ENCODE measurements at regions not wholly inside any gene's neighbourhood (a gene's known extent, or its start where the extent isn't known, plus 50 kb on each side); places are given as distances from the start of the nearest gene placed in this dataset.

- Mint-ChIP-seq H3K9me3 (peaks cover 0 to 62% (median 23%) of the 10 kb centered on the region in 11 donors), H3K36me3 (peaks cover 0 to 13% (median 6%) of the 10 kb centered on the region in 5 donors), H3K4me1 (no peaks in the 10 kb centered on the region), H3K4me3 (no peak overlapping the region), H3K27ac (no peak overlapping the region), H3K27me3 (peaks cover 9 to 49% (median 23%) of the 10 kb centered on the region in 5 donors)
- ATAC-seq = no peak
- Histone ChIP-seq H3K27ac (ENCODE audit: low read depth, low read length) (no peak overlapping the region), H3K4me1 (ENCODE audit: control insufficient read depth in 2 of 2, insufficient read depth in 2 of 2, low read length in 2 of 2) (no peaks in the 10 kb centered on the region), H3K36me3 (ENCODE audit: control insufficient read depth in 2 of 3, insufficient read depth in 3 of 3, low read length in 3 of 3) (no peaks in the 10 kb centered on the region), H3K27me3 (ENCODE audit: control insufficient read depth in 2 of 2, insufficient read depth in 2 of 2, low read length in 2 of 2) (no peaks in the 10 kb centered on the region), H3K9me3 (ENCODE audit: control insufficient read depth in 2 of 3, low read length in 3 of 3) (peaks cover 0 to 5% (median 0%) of the 10 kb centered on the region in 3 experiments), H3K4me3 (ENCODE audit: low read length) (no peak overlapping the region)
- POLR2A ChIA-PET = no interaction called here
- intact Hi-C loops (cut with micrococcal nuclease) = no loop called here
- CTCF ChIA-PET = no interaction called here
- DNase-seq = no peak
Observed at GRCh38 chr15:31740203-31740602, 290.1 kb upstream of the CHRNA7 start.

GRCh38 chr15:31745841-31746240 is 284.5 kb upstream of the CHRNA7 start:
- H3K4me3 ChIP-seq (ENCODE audit: low read length) = no peak overlapping the region
- Mint-ChIP-seq H3K9me3 (peaks cover 4 to 39% (median 22%) of the 10 kb centered on the region in 11 donors), H3K4me1 (no peaks in the 10 kb centered on the region), H3K4me3 (no peak overlapping the region), H3K36me3 (peaks cover 0 to 13% (median 4%) of the 10 kb centered on the region in 5 donors), H3K27me3 (peaks cover 7 to 49% (median 22%) of the 10 kb centered on the region in 5 donors), H3K27ac (no peak overlapping the region)
- H3K27me3 ChIP-seq (ENCODE audit: control insufficient read depth in 2 of 2, insufficient read depth in 2 of 2, low read length in 2 of 2) = peaks cover 0 to 3% of the 10 kb centered on the region in 2 donors
- CTCF ChIA-PET = interaction anchor here (0.7 kb wide), 1 partner anchor 12 kb away, joined by 3 read pairs; no protein-coding TSS in a partner anchor
- POLR2A ChIA-PET = no interaction called here
- ATAC-seq (no peak), DNase-seq (no peak)
- intact Hi-C loops (cut with micrococcal nuclease) = no loop called here
- H3K9me3 ChIP-seq (ENCODE audit: control insufficient read depth in 2 of 3, low read length in 3 of 3) = peaks cover 0 to 5% (median 0%) of the 10 kb centered on the region in 3 experiments
- no peaks in the 10 kb centered on the region for H3K4me1 ChIP-seq (ENCODE audit: control insufficient read depth in 2 of 2, insufficient read depth in 2 of 2, low read length in 2 of 2)
- no peak overlapping the region for H3K27ac ChIP-seq (ENCODE audit: low read depth, low read length)
- H3K36me3 ChIP-seq (ENCODE audit: control insufficient read depth in 2 of 3, insufficient read depth in 3 of 3, low read length in 3 of 3) = no peaks in the 10 kb centered on the region

GRCh38 chr15:31752065-31752762 is 278.1 kb upstream of the CHRNA7 start:
- Histone ChIP-seq H3K36me3 (ENCODE audit: control insufficient read depth in 2 of 3, insufficient read depth in 3 of 3, low read length in 3 of 3) (no peaks in the 10 kb centered on the region), H3K4me1 (ENCODE audit: control insufficient read depth in 2 of 2, insufficient read depth in 2 of 2, low read length in 2 of 2) (no peaks in the 10 kb centered on the region), H3K4me3 (ENCODE audit: low read length) (no peak overlapping the region), H3K9me3 (ENCODE audit: control insufficient read depth in 2 of 3, low read length in 3 of 3) (no peaks in the 10 kb centered on the region), H3K27ac (ENCODE audit: low read depth, low read length) (no peak overlapping the region), H3K27me3 (ENCODE audit: control insufficient read depth in 2 of 2, insufficient read depth in 2 of 2, low read length in 2 of 2) (peaks cover 0 to 3% of the 10 kb centered on the region in 2 donors)
- Mint-ChIP-seq H3K9me3 (peaks cover 0 to 16% (median 6%) of the 10 kb centered on the region in 11 donors), H3K27ac (no peak overlapping the region), H3K27me3 (peaks cover 10 to 53% (median 15%) of the 10 kb centered on the region in 5 donors), H3K4me1 (no peaks in the 10 kb centered on the region), H3K36me3 (peaks cover 0 to 3% (median 0%) of the 10 kb centered on the region in 5 donors), H3K4me3 (no peak overlapping the region)
- DNase-seq = no peak
- intact Hi-C loops (cut with micrococcal nuclease) = no loop called here
- ChIA-PET CTCF (no interaction called here), POLR2A (no interaction called here)
- ATAC-seq = no peak

GRCh38 chr15:31752905-31753304 is 277.4 kb upstream of the CHRNA7 start:
- Mint-ChIP-seq H3K9me3 (peaks cover 0 to 16% (median 6%) of the 10 kb centered on the region in 11 donors), H3K27ac (no peak overlapping the region), H3K27me3 (peaks cover 10 to 47% (median 15%) of the 10 kb centered on the region in 5 donors), H3K36me3 (peaks cover 0 to 3% (median 0%) of the 10 kb centered on the region in 5 donors), H3K4me1 (no peaks in the 10 kb centered on the region), H3K4me3 (no peak overlapping the region)
- no peak for ATAC-seq
- Histone ChIP-seq H3K4me1 (ENCODE audit: control insufficient read depth in 2 of 2, insufficient read depth in 2 of 2, low read length in 2 of 2) (no peaks in the 10 kb centered on the region), H3K4me3 (ENCODE audit: low read length) (no peak overlapping the region), H3K27me3 (ENCODE audit: control insufficient read depth in 2 of 2, insufficient read depth in 2 of 2, low read length in 2 of 2) (no peaks in the 10 kb centered on the region), H3K36me3 (ENCODE audit: control insufficient read depth in 2 of 3, insufficient read depth in 3 of 3, low read length in 3 of 3) (no peaks in the 10 kb centered on the region), H3K9me3 (ENCODE audit: control insufficient read depth in 2 of 3, low read length in 3 of 3) (no peaks in the 10 kb centered on the region), H3K27ac (ENCODE audit: low read depth, low read length) (no peak overlapping the region)
- intact Hi-C loops (cut with micrococcal nuclease) = no loop called here
- ChIA-PET CTCF (no interaction called here), POLR2A (no interaction called here)
- no peak for DNase-seq

GRCh38 chr15:31758126-31758525 is 272.2 kb upstream of the CHRNA7 start:
- H3K9me3 ChIP-seq (ENCODE audit: control insufficient read depth in 2 of 3, low read length in 3 of 3) = no peaks in the 10 kb centered on the region
- H3K27me3 ChIP-seq (ENCODE audit: control insufficient read depth in 2 of 2, insufficient read depth in 2 of 2, low read length in 2 of 2) = no peaks in the 10 kb centered on the region
- Mint-ChIP-seq H3K4me1 (peaks cover 0 to 1% (median 0%) of the 10 kb centered on the region in 7 donors), H3K27ac (no peak overlapping the region), H3K27me3 (peaks cover 25 to 75% (median 44%) of the 10 kb centered on the region in 5 donors), H3K36me3 (no peaks in the 10 kb centered on the region), H3K4me3 (no peak overlapping the region), H3K9me3 (peaks cover 0 to 20% (median 4%) of the 10 kb centered on the region in 11 donors)
- intact Hi-C loops (cut with micrococcal nuclease) = no loop called here
- H3K4me3 ChIP-seq (ENCODE audit: low read length) = no peak overlapping the region
- ChIA-PET POLR2A (no interaction called here), CTCF (no interaction called here)
- no peak overlapping the region for H3K27ac ChIP-seq (ENCODE audit: low read depth, low read length)
- no peaks in the 10 kb centered on the region for H3K36me3 ChIP-seq (ENCODE audit: control insufficient read depth in 2 of 3, insufficient read depth in 3 of 3, low read length in 3 of 3)
- ATAC-seq (no peak), DNase-seq (no peak)
- no peaks in the 10 kb centered on the region for H3K4me1 ChIP-seq (ENCODE audit: control insufficient read depth in 2 of 2, insufficient read depth in 2 of 2, low read length in 2 of 2)

GRCh38 chr15:31768055-31768454 is 262.3 kb upstream of the CHRNA7 start:
- ChIA-PET CTCF (no interaction called here), POLR2A (no interaction called here)
- Mint-ChIP-seq H3K27ac (no peak overlapping the region), H3K27me3 (peaks cover 14 to 32% (median 26%) of the 10 kb centered on the region in 5 donors), H3K9me3 (peaks cover 0 to 7% (median 0%) of the 10 kb centered on the region in 11 donors), H3K4me1 (no peaks in the 10 kb centered on the region), H3K36me3 (no peaks in the 10 kb centered on the region), H3K4me3 (no peak overlapping the region)
- Histone ChIP-seq H3K4me1 (ENCODE audit: control insufficient read depth in 2 of 2, insufficient read depth in 2 of 2, low read length in 2 of 2) (no peaks in the 10 kb centered on the region), H3K27me3 (ENCODE audit: control insufficient read depth in 2 of 2, insufficient read depth in 2 of 2, low read length in 2 of 2) (peaks cover 0 to 3% of the 10 kb centered on the region in 2 donors), H3K27ac (ENCODE audit: low read depth, low read length) (no peak overlapping the region), H3K36me3 (ENCODE audit: control insufficient read depth in 2 of 3, insufficient read depth in 3 of 3, low read length in 3 of 3) (no peaks in the 10 kb centered on the region), H3K9me3 (ENCODE audit: control insufficient read depth in 2 of 3, low read length in 3 of 3) (no peaks in the 10 kb centered on the region), H3K4me3 (ENCODE audit: low read length) (no peak overlapping the region)
- intact Hi-C loops (cut with micrococcal nuclease) = no loop called here
- no peak for DNase-seq
- ATAC-seq = no peak

GRCh38 chr15:31774045-31774444 is 256.3 kb upstream of the CHRNA7 start:
- no peak overlapping the region for H3K4me3 ChIP-seq (ENCODE audit: low read length)
- Mint-ChIP-seq H3K27me3 (peaks cover 7 to 25% (median 21%) of the 10 kb centered on the region in 5 donors), H3K27ac (no peak overlapping the region), H3K9me3 (peaks cover 0 to 7% (median 0%) of the 10 kb centered on the region in 11 donors), H3K36me3 (no peaks in the 10 kb centered on the region), H3K4me1 (no peaks in the 10 kb centered on the region), H3K4me3 (no peak overlapping the region)
- H3K36me3 ChIP-seq (ENCODE audit: control insufficient read depth in 2 of 3, insufficient read depth in 3 of 3, low read length in 3 of 3) = no peaks in the 10 kb centered on the region
- H3K4me1 ChIP-seq (ENCODE audit: control insufficient read depth in 2 of 2, insufficient read depth in 2 of 2, low read length in 2 of 2) = no peaks in the 10 kb centered on the region
- H3K27ac ChIP-seq (ENCODE audit: low read depth, low read length) = no peak overlapping the region
- intact Hi-C loops (cut with micrococcal nuclease) = no loop called here
- peaks cover 0 to 3% of the 10 kb centered on the region in 2 donors for H3K27me3 ChIP-seq (ENCODE audit: control insufficient read depth in 2 of 2, insufficient read depth in 2 of 2, low read length in 2 of 2)
- DNase-seq = no peak
- CTCF ChIA-PET = no interaction called here
- H3K9me3 ChIP-seq (ENCODE audit: control insufficient read depth in 2 of 3, low read length in 3 of 3) = no peaks in the 10 kb centered on the region
- no peak for ATAC-seq
- POLR2A ChIA-PET = no interaction called here
